HEK293 (cell line): ENCODE measurements at regions not wholly inside any gene's neighbourhood (a gene's known extent, or its start where the extent isn't known, plus 50 kb on each side); places are given as distances from the start of the nearest gene placed in this dataset.

Experiments
- CTCF ChIA-PET: fragments of 350-600 bp; formaldehyde crosslinking; extraction: SDS; loops from one replicate; lab custom pipeline; 2021; ENCODE audit warnings: antibody characterized with exemption; lab: Yijun Ruan, JAX
- POLR2A ChIA-PET: fragments of 300-600 bp; formaldehyde crosslinking; extraction: SDS; loops from one replicate; lab custom pipeline; 2020; ENCODE audit warnings: antibody characterized with exemption, inconsistent platforms; lab: Yijun Ruan, JAX
- H3K27ac ChIP-seq: fragments of 200-500 bp; sonication (Bioruptor generic); 2 replicates; pipeline ENCODE4 v1.5.1; 2014; ENCODE audit warnings: low read depth, low read length, control low read depth, inconsistent platforms; ENCODE audit errors: extremely low read depth
- H3K36me3 ChIP-seq, 2 experiments: fragments of 200-500 bp in 1 of 2; sonication (Bioruptor generic) in 1 of 2; 1 replicate in 1 of 2; 2 replicates in 1 of 2; pipeline ENCODE4 v1.5.1; 2014 to 2017; ENCODE audit warnings: inconsistent platforms in 2 of 2, low read length in 2 of 2; ENCODE audit not compliant: control insufficient read depth in 2 of 2, insufficient read depth in 1 of 2
- H3K4me1 ChIP-seq: fragments of 200-500 bp; sonication (Bioruptor generic); 2 replicates; pipeline ENCODE4 v1.5.1; 2014; ENCODE audit warnings: mild to moderate bottlenecking, low read length, inconsistent platforms; ENCODE audit not compliant: control insufficient read depth, insufficient read depth
- H3K4me3 ChIP-seq: 2 replicates; pipeline ENCODE4 v1.5.1; 2011; ENCODE audit warnings: low read depth, mild to moderate bottlenecking, control low read depth, low read length, moderate library complexity
- H3K9me3 ChIP-seq: fragments of 200-500 bp; sonication (Bioruptor generic); 2 replicates; pipeline ENCODE4 v1.5.1; 2014; ENCODE audit warnings: low read depth, low read length, inconsistent platforms; ENCODE audit not compliant: control insufficient read depth, insufficient read depth
- HOXC10 ChIP-seq: sonication (generic); formaldehyde crosslinking; IDR thresholded peaks from 2 replicates; pipeline ENCODE4 v1.8.1; 2023; ENCODE audit warnings: mild to moderate bottlenecking, missing genetic modification reagents
- MZF1 ChIP-seq: fragments of 450-650 bp; formaldehyde crosslinking; IDR thresholded peaks from 2 replicates; pipeline ENCODE4 v1.5.1; 2017; ENCODE audit warnings: missing biosample characterization, missing genetic modification characterization, borderline replicate concordance
- PRDM4 ChIP-seq: fragments of 450-650 bp; formaldehyde crosslinking; IDR thresholded peaks from 2 replicates; pipeline ENCODE4 v1.5.1; 2017; ENCODE audit warnings: missing biosample characterization, missing genetic modification characterization
- SP7 ChIP-seq: fragments of 450-650 bp; formaldehyde crosslinking; IDR thresholded peaks from 2 replicates; pipeline ENCODE4 v1.5.1; 2016; ENCODE audit warnings: missing biosample characterization, missing genetic modification characterization
- ZBTB20 ChIP-seq: fragments of 450-650 bp; formaldehyde crosslinking; IDR thresholded peaks from 2 replicates; pipeline ENCODE4 v1.5.1; 2016; ENCODE audit warnings: missing biosample characterization, missing genetic modification characterization
- ZFP69B ChIP-seq: fragments of 450-650 bp; formaldehyde crosslinking; IDR thresholded peaks from 2 replicates; pipeline ENCODE4 v1.5.1; 2016; ENCODE audit warnings: missing biosample characterization, missing genetic modification characterization
- ZNF121 ChIP-seq: fragments of 450-650 bp; formaldehyde crosslinking; IDR thresholded peaks from 2 replicates; pipeline ENCODE4 v1.5.1; 2016; ENCODE audit warnings: missing biosample characterization, missing genetic modification characterization
- ZNF132 ChIP-seq: fragments of 450-650 bp; formaldehyde crosslinking; IDR thresholded peaks from 2 replicates; pipeline ENCODE4 v1.5.1; 2017; ENCODE audit warnings: missing biosample characterization, missing genetic modification characterization, borderline replicate concordance
- ZNF18 ChIP-seq: fragments of 450-650 bp; formaldehyde crosslinking; IDR thresholded peaks from 2 replicates; pipeline ENCODE4 v1.5.1; 2016; ENCODE audit warnings: missing biosample characterization, missing genetic modification characterization
- ZNF211 ChIP-seq: fragments of 450-650 bp; formaldehyde crosslinking; IDR thresholded peaks from 2 replicates; pipeline ENCODE4 v1.5.1; 2016; ENCODE audit warnings: low read depth, missing biosample characterization, missing genetic modification characterization
- ZNF223 ChIP-seq: fragments of 450-650 bp; formaldehyde crosslinking; IDR thresholded peaks from 2 replicates; pipeline ENCODE4 v1.5.1; 2016; ENCODE audit warnings: missing biosample characterization, missing genetic modification characterization
- ZNF280C ChIP-seq: fragments of 450-650 bp; formaldehyde crosslinking; IDR thresholded peaks from 2 replicates; pipeline ENCODE4 v1.5.1; 2016; ENCODE audit warnings: missing biosample characterization, missing genetic modification characterization
- ZNF341 ChIP-seq: fragments of 450-650 bp; formaldehyde crosslinking; IDR thresholded peaks from 2 replicates; pipeline ENCODE4; 2016; ENCODE audit warnings: low read depth, missing biosample characterization, missing genetic modification characterization
- ZNF394 ChIP-seq: fragments of 450-650 bp; formaldehyde crosslinking; IDR thresholded peaks from 2 replicates; pipeline ENCODE4 v1.5.1; 2016; ENCODE audit warnings: missing biosample characterization, missing genetic modification characterization, mild to moderate bottlenecking, moderate library complexity, borderline replicate concordance
- ZNF426 ChIP-seq: fragments of 450-650 bp; formaldehyde crosslinking; IDR thresholded peaks from 2 replicates; pipeline ENCODE4 v1.5.1; 2017; ENCODE audit warnings: missing biosample characterization, missing genetic modification characterization, mild to moderate bottlenecking, inconsistent platforms, moderate library complexity
- ZNF510 ChIP-seq: fragments of 450-650 bp; formaldehyde crosslinking; IDR thresholded peaks from 2 replicates; pipeline ENCODE4 v1.5.1; 2018; ENCODE audit warnings: mild to moderate bottlenecking, missing genetic modification characterization, missing biosample characterization; ENCODE audit not compliant: insufficient replicate concordance
- ZNF514 ChIP-seq: fragments of 450-650 bp; formaldehyde crosslinking; IDR thresholded peaks from 2 replicates; pipeline ENCODE4 v1.5.1; 2016; ENCODE audit warnings: missing biosample characterization, missing genetic modification characterization
- ZNF548 ChIP-seq: fragments of 450-650 bp; formaldehyde crosslinking; IDR thresholded peaks from 2 replicates; pipeline ENCODE4 v1.5.1; 2016; ENCODE audit warnings: missing biosample characterization, missing genetic modification characterization
- ZNF596 ChIP-seq: fragments of 450-650 bp; IDR thresholded peaks from 2 replicates; pipeline ENCODE4 v1.5.0; 2018; ENCODE audit warnings: missing biosample characterization, mild to moderate bottlenecking, missing genetic modification characterization, moderate library complexity
- ZNF610 ChIP-seq: fragments of 450-650 bp; formaldehyde crosslinking; IDR thresholded peaks from 2 replicates; pipeline ENCODE4 v1.5.1; 2016; ENCODE audit warnings: missing biosample characterization, missing genetic modification characterization, borderline replicate concordance
- ZNF677 ChIP-seq: fragments of 450-650 bp; IDR thresholded peaks from 2 replicates; pipeline ENCODE4 v1.5.0; 2018; ENCODE audit warnings: missing biosample characterization, mild to moderate bottlenecking, missing genetic modification characterization, moderate library complexity
- ZSCAN4 ChIP-seq: fragments of 450-650 bp; formaldehyde crosslinking; IDR thresholded peaks from 2 replicates; pipeline ENCODE4 v1.5.1; 2017; ENCODE audit warnings: missing biosample characterization, missing genetic modification characterization
- ZSCAN5A ChIP-seq: fragments of 450-650 bp; formaldehyde crosslinking; IDR thresholded peaks from 2 replicates; pipeline ENCODE4 v1.5.1; 2016; ENCODE audit warnings: missing biosample characterization, missing genetic modification characterization

GRCh38 chr2:125167152-125167551 lies 1142.1 kb downstream of the CNTNAP5 start (continued):
- no peak for TF ChIP-seq ZSCAN5A (tag by site-specific recombination)
- no peak for TF ChIP-seq MZF1 (tag by site-specific recombination)
- TF ChIP-seq ZNF394 (tag by site-specific recombination) = no peak
- TF ChIP-seq ZNF18 = no peak
- TF ChIP-seq ZNF510 (tag by site-specific recombination) = no peak
- TF ChIP-seq, all 188 proteins: peak for 0

GRCh38 chr2:125167820-125168219 lies 1142.7 kb downstream of the CNTNAP5 start:
- H3K9me3 ChIP-seq = no peaks in the 10 kb centered on the region
- TF ChIP-seq ZNF211 (tag by site-specific recombination) (no peak), ZNF548 (no peak), ZNF121 (tag by site-specific recombination) (no peak), PRDM4 (tag by site-specific recombination) (no peak), ZFP69B (tag by site-specific recombination) (no peak), ZNF280C (tag by site-specific recombination) (no peak), ZNF514 (tag by site-specific recombination) (no peak), HOXC10 (CRISPR knock-in tag) (no peak), ZBTB20 (no peak)
- no peaks in the 10 kb centered on the region for H3K36me3 ChIP-seq
- H3K4me1 ChIP-seq = no peaks in the 10 kb centered on the region
- no peak overlapping the region for H3K27ac ChIP-seq
- POLR2A ChIA-PET = no interaction called here
- no peak overlapping the region for H3K4me3 ChIP-seq
- CTCF ChIA-PET = no interaction called here

GRCh38 chr2:125168442-125168841 lies 1143.4 kb downstream of the CNTNAP5 start:
- Histone ChIP-seq H3K9me3 (no peaks in the 10 kb centered on the region), H3K4me1 (no peaks in the 10 kb centered on the region), H3K36me3 (no peaks in the 10 kb centered on the region), H3K4me3 (no peak overlapping the region), H3K27ac (no peak overlapping the region)
- TF ChIP-seq ZNF426 (tag by site-specific recombination) (no peak), ZNF610 (tag by site-specific recombination) (no peak), ZNF677 (tag by site-specific recombination) (no peak), ZNF132 (tag by site-specific recombination) (no peak), ZNF341 (no peak), ZFP69B (tag by site-specific recombination) (no peak), SP7 (tag by site-specific recombination) (no peak), ZNF596 (tag by site-specific recombination) (no peak), ZSCAN4 (tag by site-specific recombination) (no peak), ZNF223 (no peak)
- ChIA-PET CTCF (no interaction called here), POLR2A (no interaction called here)
